ENCODE measurements at regions not wholly inside any gene's neighbourhood (a gene's known extent, or its start where the extent isn't known, plus 50 kb on each side); places are given as distances from the start of the nearest gene placed in this dataset.

DNA sequence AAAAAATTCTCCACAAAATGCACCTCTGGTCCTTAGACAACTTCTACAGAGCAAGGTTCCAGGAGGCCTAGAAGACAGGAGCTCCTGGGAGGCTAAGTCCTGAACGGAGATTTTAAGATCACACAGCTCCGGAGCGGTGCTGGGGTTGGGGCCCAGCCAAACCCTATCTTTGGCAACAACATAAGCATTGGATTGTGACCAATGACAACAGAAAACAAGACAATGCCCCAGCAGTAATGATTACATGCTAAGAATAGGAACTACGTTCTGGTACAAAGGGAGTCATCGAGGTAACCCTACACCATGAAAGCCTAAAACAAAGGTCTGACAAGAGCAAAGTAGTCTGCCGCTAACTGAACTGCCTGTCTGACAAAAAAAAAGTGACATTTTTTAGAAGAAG, 171.2 kb downstream of the CMPK2 start:
- Histone ChIP-seq H2AFZ (ENCODE audit: low read depth, low read length, poor library complexity, severe bottlenecking) (no peak overlapping the region), H3K27ac (ENCODE audit: low read depth, low read length) (no peak overlapping the region), H3K9me3 (ENCODE audit: control insufficient read depth in 1 of 2, insufficient read depth in 1 of 2, low read depth in 1 of 2, low read length in 2 of 2) (no peaks in the 10 kb centered on the region), H4K20me1 (ENCODE audit: insufficient read depth) (no peaks in the 10 kb centered on the region), H3K9me2 (ENCODE audit: insufficient read depth) (no peaks in the 10 kb centered on the region), H3K4me1 (ENCODE audit: control insufficient read depth in 1 of 2, insufficient read depth in 2 of 2, low read length in 2 of 2) (no peaks in the 10 kb centered on the region), H3K4me3 (replicated peaks in 1 of 2; ENCODE audit: low read depth in 1 of 2, low read length in 2 of 2) (no peak overlapping the region), H3K79me2 (ENCODE audit: insufficient read depth, low read length) (no peaks in the 10 kb centered on the region), H3K4me2 (ENCODE audit: low read length) (no peak overlapping the region), H3K9ac (ENCODE audit: low read length) (no peak overlapping the region), H3K27me3 (ENCODE audit: insufficient read depth, low read length) (no peaks in the 10 kb centered on the region), H3K36me3 (ENCODE audit: control insufficient read depth in 1 of 2, insufficient read depth in 2 of 2, low read length in 2 of 2) (no peaks in the 10 kb centered on the region)
- DNase-seq (ENCODE audit: low read depth, low spot score) (no peak), ATAC-seq (no peak)
- CTCF ChIA-PET = no interaction called here
- no TSS peak for BruUV-seq (replicated peaks)
- intact Hi-C loops (cut with micrococcal nuclease) = no loop called here
- RAD21 ChIA-PET (ENCODE audit: low non-redundant PET in 1 of 2, low total read pairs in 2 of 2, uncharacterized antibody in 2 of 2, unreplicated experiment in 2 of 2) = no interaction called here
- POLR2A ChIA-PET = no interaction called here
- TF ChIP-seq CBX3 (IDR thresholded peaks at IDR 0.05; ENCODE audit: low read depth) (no peak), EZH2phosphoT487 (IDR thresholded peaks at IDR 0.05; ENCODE audit: borderline replicate concordance) (no peak), YY1 (IDR thresholded peaks at IDR 0.05; ENCODE audit: extremely low read depth, insufficient replicate concordance, low read depth, low read length) (no peak), POLR2AphosphoS5 (IDR thresholded peaks at IDR 0.05; ENCODE audit: low read depth, low read length) (no peak), SRF (IDR thresholded peaks at IDR 0.05; ENCODE audit: low read depth) (no peak)

DNA sequence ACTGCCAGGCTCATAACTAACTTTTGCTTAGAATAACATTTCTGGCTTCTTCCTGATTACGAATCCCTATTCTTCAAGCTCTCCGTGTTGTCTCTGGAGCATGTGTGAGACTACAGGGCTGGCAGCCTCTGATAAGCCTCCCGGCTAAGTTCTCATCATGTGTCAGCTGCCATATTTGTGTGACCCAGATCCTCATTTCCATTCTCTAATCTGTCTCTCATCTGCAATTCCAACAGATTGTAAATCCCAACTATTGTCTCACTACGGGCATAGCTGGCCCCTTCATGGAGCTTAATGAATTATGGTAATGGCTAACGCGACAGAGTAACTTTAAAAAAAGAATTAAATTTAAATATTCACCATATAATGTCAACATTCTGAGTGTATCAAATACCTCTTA, 165.4 kb downstream of the CMPK2 start:
- Histone ChIP-seq H3K9ac (ENCODE audit: low read length) (no peak overlapping the region), H3K36me3 (ENCODE audit: control insufficient read depth in 1 of 2, insufficient read depth in 2 of 2, low read length in 2 of 2) (no peaks in the 10 kb centered on the region), H4K20me1 (ENCODE audit: insufficient read depth) (no peaks in the 10 kb centered on the region), H3K27ac (ENCODE audit: low read depth, low read length) (no peak overlapping the region), H2AFZ (ENCODE audit: low read depth, low read length, poor library complexity, severe bottlenecking) (no peak overlapping the region), H3K4me1 (ENCODE audit: control insufficient read depth in 1 of 2, insufficient read depth in 2 of 2, low read length in 2 of 2) (no peaks in the 10 kb centered on the region), H3K4me3 (replicated peaks in 1 of 2; ENCODE audit: low read depth in 1 of 2, low read length in 2 of 2) (no peak overlapping the region), H3K9me3 (ENCODE audit: control insufficient read depth in 1 of 2, insufficient read depth in 1 of 2, low read depth in 1 of 2, low read length in 2 of 2) (peaks cover 0 to 4% of the 10 kb centered on the region in 2 experiments; a peak in 1 of 4 replicates), H3K4me2 (ENCODE audit: low read length) (no peak overlapping the region), H3K27me3 (ENCODE audit: insufficient read depth, low read length) (no peaks in the 10 kb centered on the region), H3K9me2 (ENCODE audit: insufficient read depth) (no peaks in the 10 kb centered on the region), H3K79me2 (ENCODE audit: insufficient read depth, low read length) (no peaks in the 10 kb centered on the region)
- DNase-seq (ENCODE audit: low read depth, low spot score) (no peak), ATAC-seq (no peak)
- intact Hi-C loops (cut with micrococcal nuclease) = no loop called here
- BruUV-seq (replicated peaks) = no TSS peak
- POLR2A ChIA-PET = no interaction called here
- no peak for TF ChIP-seq POLR2A (IDR thresholded peaks at IDR 0.05; ENCODE audit: borderline replicate concordance, extremely low read depth, insufficient read depth, insufficient read length)
- no peak for TF ChIP-seq POLR2AphosphoS5 (IDR thresholded peaks at IDR 0.05; ENCODE audit: low read depth, low read length)
- TF ChIP-seq, protein P1, sequence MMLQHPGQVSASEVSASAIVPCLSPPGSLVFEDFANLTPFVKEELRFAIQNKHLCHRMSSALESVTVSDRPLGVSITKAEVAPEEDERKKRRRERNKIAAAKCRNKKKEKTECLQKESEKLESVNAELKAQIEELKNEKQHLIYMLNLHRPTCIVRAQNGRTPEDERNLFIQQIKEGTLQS (IDR thresholded peaks at IDR 0.05) = no peak
- TF ChIP-seq FOSL1 (IDR thresholded peaks at IDR 0.05; ENCODE audit: low read depth) = no peak
- TF ChIP-seq RAD21 (IDR thresholded peaks at IDR 0.05; ENCODE audit: low read depth) = no peak
- no peak for TF ChIP-seq ZNF274 (IDR thresholded peaks at IDR 0.05; ENCODE audit: low read depth, low read length)
- TF ChIP-seq EZH2phosphoT487 (IDR thresholded peaks at IDR 0.05; ENCODE audit: borderline replicate concordance) = no peak
- RAD21 ChIA-PET (ENCODE audit: low non-redundant PET in 1 of 2, low total read pairs in 2 of 2, uncharacterized antibody in 2 of 2, unreplicated experiment in 2 of 2) = no interaction called here
- CTCF ChIA-PET = no interaction called here

All from HCT116 (cell line).